ENCODE measurements at regions not wholly inside any gene's neighbourhood (a gene's known extent, or its start where the extent isn't known, plus 50 kb on each side); places are given as distances from the start of the nearest gene placed in this dataset.

- TF ChIP-seq USF1 (CRISPR knock-in tag; IDR thresholded peaks at IDR 0.05), result 0 out of 2 replicates have a peak, but pooled peaks have one; percentile 16
- no peak for TF ChIP-seq PRRX2 (CRISPR knock-in tag; IDR thresholded peaks at IDR 0.05)
- TF ChIP-seq MAX (CRISPR knock-in tag; IDR thresholded peaks at IDR 0.05), result peak; percentile 27; the same call in 1 of the 2 replicates
- ATAC-seq (peak; percentile 89), DNase-seq (ENCODE audit: low spot score) (peak; percentile 50)
- peaks cover 4% of the 10 kb centered on the region for H3K27me3 Mint-ChIP-seq (ENCODE audit: low read depth)
- POLR2A ChIA-PET, result interaction anchor here (0.7 kb wide), 2 partner anchors 13 to 29 kb away, joined by 3 read pairs; no protein-coding TSS in a partner anchor
- peak overlapping the region; percentile 20; the same call in 1 of the 2 replicates for H3K4me3 Mint-ChIP-seq
- CTCF ChIA-PET, result interaction anchor here (0.7 to 2.0 kb wide), 13 partner anchors 10 to 283 kb away, joined by 3 to 10 read pairs (median 4); no protein-coding TSS in a partner anchor
- H3K4me1 Mint-ChIP-seq, result peaks cover 20% of the 10 kb centered on the region
- H3K9me3 Mint-ChIP-seq, result no peaks in the 10 kb centered on the region
- H3K36me3 Mint-ChIP-seq, result no peaks in the 10 kb centered on the region
- H3K27ac Mint-ChIP-seq, result no peak overlapping the region; the same call in 1 of the 2 replicates
These were observed 120.7 kb upstream of the VSTM2B start for GRCh38 chr19:29404951-29405727.

GRCh38 chr19:29405728-29405995 lies 120.1 kb upstream of the VSTM2B start:
- H3K27me3 Mint-ChIP-seq (ENCODE audit: low read depth), result peaks cover 4% of the 10 kb centered on the region
- peaks cover 19% of the 10 kb centered on the region for H3K4me1 Mint-ChIP-seq
- DNase-seq (ENCODE audit: low spot score) (no peak), ATAC-seq (no peak)
- no peaks in the 10 kb centered on the region for H3K36me3 Mint-ChIP-seq
- no peak overlapping the region for H3K27ac Mint-ChIP-seq
- ChIA-PET CTCF (interaction anchor here (0.7 to 2.0 kb wide), 14 partner anchors 10 to 284 kb away, joined by 3 to 10 read pairs (median 4); no protein-coding TSS in a partner anchor), POLR2A (interaction anchor here (0.7 kb wide), 1 partner anchor 12 kb away, joined by 3 read pairs; no protein-coding TSS in a partner anchor)
- no peak overlapping the region for H3K4me3 Mint-ChIP-seq
- TF ChIP-seq TP53 (CRISPR knock-in tag; IDR thresholded peaks at IDR 0.05), result no peak
- no peak for TF ChIP-seq GABPB1 (CRISPR knock-in tag; IDR thresholded peaks at IDR 0.05)
- no peak for TF ChIP-seq CTCF (IDR thresholded peaks at IDR 0.05)
- no peak for TF ChIP-seq ZNF263 (CRISPR knock-in tag; IDR thresholded peaks at IDR 0.05; ENCODE audit: low read depth)
- no peak for TF ChIP-seq KAT7 (CRISPR knock-in tag; IDR thresholded peaks at IDR 0.05; ENCODE audit: borderline replicate concordance)
- no peak for TF ChIP-seq HMGA2 (CRISPR knock-in tag; IDR thresholded peaks at IDR 0.05)
- no peak for TF ChIP-seq RELA (CRISPR knock-in tag; IDR thresholded peaks at IDR 0.05; ENCODE audit: borderline replicate concordance)
- no peak for TF ChIP-seq TEAD4 (CRISPR knock-in tag; IDR thresholded peaks at IDR 0.05)
- no peak for TF ChIP-seq ZNF671 (CRISPR knock-in tag; IDR thresholded peaks at IDR 0.05)
- TF ChIP-seq MYBL2 (CRISPR knock-in tag; IDR thresholded peaks at IDR 0.05), result no peak
- H3K9me3 Mint-ChIP-seq, result no peaks in the 10 kb centered on the region

- H3K36me3 Mint-ChIP-seq, result no peaks in the 10 kb centered on the region
- no peak for DNase-seq (ENCODE audit: low spot score)
- CTCF ChIA-PET, result interaction anchor here (0.7 to 1.5 kb wide), 4 partner anchors 12 to 146 kb away, joined by 3 to 6 read pairs (median 4); no protein-coding TSS in a partner anchor
- no peak for TF ChIP-seq E2F1 (CRISPR knock-in tag; IDR thresholded peaks at IDR 0.05)
- no peak for TF ChIP-seq SOX15 (CRISPR knock-in tag; IDR thresholded peaks at IDR 0.05)
- no peak for TF ChIP-seq ZNF232 (CRISPR knock-in tag; IDR thresholded peaks at IDR 0.05)
- no peak for TF ChIP-seq FOXJ3 (CRISPR knock-in tag; IDR thresholded peaks at IDR 0.05; ENCODE audit: borderline replicate concordance)
- no peak for TF ChIP-seq NR1H2 (CRISPR knock-in tag; IDR thresholded peaks at IDR 0.05)
- no peak for TF ChIP-seq PRRX2 (CRISPR knock-in tag; IDR thresholded peaks at IDR 0.05)
- TF ChIP-seq ESRRA (CRISPR knock-in tag; IDR thresholded peaks at IDR 0.05; ENCODE audit: borderline replicate concordance), result no peak
- TF ChIP-seq ZNF263 (CRISPR knock-in tag; IDR thresholded peaks at IDR 0.05; ENCODE audit: low read depth), result no peak
- TF ChIP-seq TEAD4 (CRISPR knock-in tag; IDR thresholded peaks at IDR 0.05), result no peak
- TF ChIP-seq TP53 (CRISPR knock-in tag; IDR thresholded peaks at IDR 0.05), result no peak
- no peak for TF ChIP-seq ZNF512 (CRISPR knock-in tag; IDR thresholded peaks at IDR 0.05; ENCODE audit: borderline replicate concordance)
- no peak for TF ChIP-seq STAT6 (CRISPR knock-in tag; conservative IDR thresholded peaks at IDR 0.05; ENCODE audit: low read depth)
- no peak for TF ChIP-seq GRHL2 (CRISPR knock-in tag; IDR thresholded peaks at IDR 0.05; ENCODE audit: insufficient replicate concordance, severe bottlenecking)
These were observed 116.5 kb upstream of the VSTM2B start for GRCh38 chr19:29409076-29409862.

More at GRCh38 chr19:29409076-29409862, 116.5 kb upstream of the VSTM2B start:
- H3K9me3 Mint-ChIP-seq, result no peaks in the 10 kb centered on the region
- no peak overlapping the region for H3K4me3 Mint-ChIP-seq
- ATAC-seq, result no peak
- no peak overlapping the region for H3K27ac Mint-ChIP-seq
- H3K27me3 Mint-ChIP-seq (ENCODE audit: low read depth), result peaks cover 3% of the 10 kb centered on the region
- POLR2A ChIA-PET, result no interaction called here
- H3K4me1 Mint-ChIP-seq, result peaks cover 13% of the 10 kb centered on the region

All from WTC11 (cell line).